HepG2 (cell line): ENCODE measurements at regions not wholly inside any gene's neighbourhood (a gene's known extent, or its start where the extent isn't known, plus 50 kb on each side); places are given as distances from the start of the nearest gene placed in this dataset.

Source experiments
- AKAP8 ChIP-seq: sonication (generic); formaldehyde crosslinking; IDR thresholded peaks from 2 replicates; pipeline ENCODE4 v1.5.1; 2020; ENCODE audit warnings: mild to moderate bottlenecking, missing genetic modification reagents
- CREB1 ChIP-seq, 2 experiments: fragments of 450-650 bp in 1 of 2; IDR thresholded peaks; 2 replicates each; pipeline ENCODE4 v1.6.1; 2016 to 2017; ENCODE audit warnings: control low read depth in 1 of 2, mild to moderate bottlenecking in 1 of 2, missing compliant biosample characterization in 1 of 2, missing genetic modification characterization in 1 of 2
- CTCF ChIP-seq: sonication (generic); formaldehyde crosslinking; IDR thresholded peaks from 2 replicates; pipeline ENCODE4 v1.5.0; 2020; ENCODE audit warnings: mild to moderate bottlenecking, missing genetic modification reagents, moderate library complexity
- FOXJ3 ChIP-seq: sonication (generic); formaldehyde crosslinking; IDR thresholded peaks from 2 replicates; pipeline ENCODE4 v1.4.0; 2020; ENCODE audit warnings: missing genetic modification reagents, mild to moderate bottlenecking, borderline replicate concordance
- FOXK2 ChIP-seq: fragments of 450-650 bp; IDR thresholded peaks from 2 replicates; pipeline ENCODE4 v1.6.1; 2016
- GATAD2A ChIP-seq: IDR thresholded peaks from 2 replicates; pipeline ENCODE4 v1.6.1; 2016
- KAT8 ChIP-seq: IDR thresholded peaks from 2 replicates; pipeline ENCODE4 v1.6.1; 2016; ENCODE audit warnings: missing genetic modification reagents, missing compliant biosample characterization
- KLF16 ChIP-seq, 2 experiments: sonication (generic) in 1 of 2; formaldehyde crosslinking in 1 of 2; IDR thresholded peaks; 2 replicates each; pipeline versions ENCODE4 v1.6.1 to v1.8.0; 2016 to 2023; ENCODE audit warnings: missing genetic modification reagents in 2 of 2, missing compliant biosample characterization in 1 of 2
- NR0B2 ChIP-seq: sonication (generic); formaldehyde crosslinking; IDR thresholded peaks from 2 replicates; pipeline ENCODE4 v1.4.0; 2020; ENCODE audit warnings: mild to moderate bottlenecking, missing genetic modification reagents
- PITX1 ChIP-seq: sonication (generic); formaldehyde crosslinking; IDR thresholded peaks from 2 replicates; pipeline ENCODE4 v1.5.1; 2020; ENCODE audit warnings: mild to moderate bottlenecking, missing genetic modification reagents
- PRPF4 ChIP-seq: fragments of 200-400 bp; formaldehyde crosslinking; IDR thresholded peaks from 2 replicates; pipeline ENCODE4 v1.6.1; 2016; ENCODE audit warnings: low read length, low read depth; ENCODE audit not compliant: poor library complexity, severe bottlenecking
- SALL1 ChIP-seq: sonication (generic); formaldehyde crosslinking; IDR thresholded peaks from 2 replicates; pipeline ENCODE4 v1.8.0; 2022; ENCODE audit warnings: mild to moderate bottlenecking, missing genetic modification reagents
- SMAD1 ChIP-seq: sonication (generic); formaldehyde crosslinking; IDR thresholded peaks from 2 replicates; pipeline ENCODE4 v1.4.0; 2020; ENCODE audit warnings: missing genetic modification reagents, low read depth, mild to moderate bottlenecking, borderline replicate concordance
- SSRP1 ChIP-seq: IDR thresholded peaks from 2 replicates; pipeline ENCODE4 v1.6.1; 2016; ENCODE audit warnings: control low read depth
- ZC3H4 ChIP-seq: sonication (generic); formaldehyde crosslinking; IDR thresholded peaks from 2 replicates; pipeline ENCODE4 v1.4.0; 2020; ENCODE audit warnings: missing genetic modification reagents, borderline replicate concordance
- ZFP82 ChIP-seq: sonication (generic); formaldehyde crosslinking; IDR thresholded peaks from 2 replicates; pipeline ENCODE4 v1.5.1; 2020; ENCODE audit warnings: mild to moderate bottlenecking, missing genetic modification reagents, borderline replicate concordance
- ZMYM4 ChIP-seq: sonication (generic); formaldehyde crosslinking; IDR thresholded peaks from 2 replicates; pipeline ENCODE4 v1.8.1; 2023; ENCODE audit warnings: mild to moderate bottlenecking, missing genetic modification reagents
- ZNF121 ChIP-seq: sonication (generic); formaldehyde crosslinking; IDR thresholded peaks from 2 replicates; pipeline ENCODE4 v1.5.0; 2020; ENCODE audit warnings: mild to moderate bottlenecking, missing genetic modification reagents
- ZNF337 ChIP-seq: sonication (generic); formaldehyde crosslinking; IDR thresholded peaks from 2 replicates; pipeline ENCODE4 v1.5.1; 2020; ENCODE audit warnings: missing genetic modification reagents, low read depth, mild to moderate bottlenecking, borderline replicate concordance
- ZNF547 ChIP-seq: sonication (generic); formaldehyde crosslinking; IDR thresholded peaks from 2 replicates; pipeline ENCODE4 v1.5.1; 2020; ENCODE audit warnings: mild to moderate bottlenecking, missing genetic modification reagents
- ZNF556 ChIP-seq: sonication (generic); formaldehyde crosslinking; IDR thresholded peaks from 2 replicates; pipeline ENCODE4 v1.4.0; 2020; ENCODE audit warnings: mild to moderate bottlenecking, missing genetic modification reagents, borderline replicate concordance
- ZNF580 ChIP-seq: IDR thresholded peaks from 2 replicates; pipeline ENCODE4 v1.6.1; 2016; ENCODE audit warnings: low read depth, borderline replicate concordance
- ZNF598 ChIP-seq: sonication (generic); formaldehyde crosslinking; IDR thresholded peaks from 2 replicates; pipeline ENCODE4 v1.5.1; 2020; ENCODE audit warnings: mild to moderate bottlenecking, missing genetic modification reagents, borderline replicate concordance
- ZNF660 ChIP-seq: sonication (generic); formaldehyde crosslinking; IDR thresholded peaks from 2 replicates; pipeline ENCODE4 v1.5.1; 2020; ENCODE audit warnings: mild to moderate bottlenecking, low read depth, missing genetic modification reagents, borderline replicate concordance
- ZNF691 ChIP-seq: sonication (generic); formaldehyde crosslinking; IDR thresholded peaks from 2 replicates; pipeline ENCODE4 v1.4.0; 2020; ENCODE audit warnings: missing genetic modification reagents, low read depth, mild to moderate bottlenecking, borderline replicate concordance
- ZNF761 ChIP-seq: sonication (generic); formaldehyde crosslinking; conservative IDR thresholded peaks from 2 replicates; pipeline ENCODE4 v1.4.0; 2020; ENCODE audit warnings: mild to moderate bottlenecking, missing genetic modification reagents
- ZNF891 ChIP-seq: sonication (generic); formaldehyde crosslinking; IDR thresholded peaks from 2 replicates; pipeline ENCODE4 v1.5.0; 2020; ENCODE audit warnings: mild to moderate bottlenecking, missing genetic modification reagents
- ZSCAN31 ChIP-seq: sonication (generic); formaldehyde crosslinking; IDR thresholded peaks from 2 replicates; pipeline ENCODE4 v1.5.0; 2020; ENCODE audit warnings: low read depth, mild to moderate bottlenecking, missing genetic modification reagents

GRCh38 chr17:77086433-77087010 lies 54.2 kb upstream of the SEC14L1 start (continued):
- TF ChIP-seq CTCF (CRISPR knock-in tag) (peak; percentile 97), FOXJ3 (CRISPR knock-in tag) (no peak), ZNF580 (peak; percentile 58; the same call in 1 of the 2 replicates), ZMYM4 (no peak), ZNF121 (CRISPR knock-in tag) (no peak), ZNF660 (no peak), PITX1 (no peak; the same call in 1 of the 2 replicates), ZSCAN31 (0 out of 2 replicates have a peak, but pooled peaks have one; percentile 26), SSRP1 (CRISPR knock-in tag) (no peak), ZNF547 (CRISPR knock-in tag) (0 out of 2 replicates have a peak, but pooled peaks have one; percentile 48), PRPF4 (no peak), ZNF761 (CRISPR knock-in tag) (no peak), ZNF337 (CRISPR knock-in tag) (no peak), AKAP8 (no peak), SALL1 (CRISPR knock-in tag) (peak; percentile 72), KLF16 (CRISPR knock-in tag; IDR thresholded peaks at IDR 0.05) (peak in 1 of 2 experiments; percentile 76; a peak in 2 of 4 replicates), ZNF556 (CRISPR knock-in tag) (peak; percentile 33; the same call in 1 of the 2 replicates), FOXK2 (no peak), ZNF891 (CRISPR knock-in tag) (no peak), GATAD2A (CRISPR knock-in tag) (peak; percentile 72), SMAD1 (0 out of 2 replicates have a peak, but pooled peaks have one; percentile 40), ZNF691 (peak; percentile 44; the same call in 1 of the 2 replicates), ZNF598 (CRISPR knock-in tag) (peak; percentile 76; the same call in 1 of the 2 replicates), ZFP82 (CRISPR knock-in tag) (no peak), NR0B2 (CRISPR knock-in tag) (no peak), KAT8 (0 out of 2 replicates have a peak, but pooled peaks have one; percentile 34), ZC3H4 (CRISPR knock-in tag) (no peak), CREB1 (IDR thresholded peaks at IDR 0.05) (no peak), CREB1 (CRISPR knock-in tag; IDR thresholded peaks at IDR 0.05) (no peak)
